ENCODE measurements at regions not wholly inside any gene's neighbourhood (a gene's known extent, or its start where the extent isn't known, plus 50 kb on each side); places are given as distances from the start of the nearest gene placed in this dataset.

DNA sequence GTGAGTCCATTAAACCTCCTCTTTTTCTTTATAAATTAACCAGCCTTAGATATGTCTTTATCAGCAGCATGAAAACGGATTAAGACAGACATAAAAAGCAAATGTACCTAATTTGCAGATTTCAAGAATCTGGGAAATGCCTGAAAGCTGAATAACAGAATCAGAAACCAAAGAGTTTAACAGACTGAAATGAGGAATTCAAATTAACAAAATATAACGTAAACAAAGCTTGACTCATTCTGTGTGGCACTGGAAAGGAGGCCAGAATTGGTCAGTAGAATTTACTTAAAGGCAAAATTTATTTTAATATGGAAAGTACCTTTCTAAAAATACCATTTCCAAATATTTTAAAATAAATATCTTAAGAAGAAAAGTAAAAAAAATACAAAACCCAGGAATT, 540.6 kb upstream of the HTR2A start:
- TF ChIP-seq, protein P1, sequence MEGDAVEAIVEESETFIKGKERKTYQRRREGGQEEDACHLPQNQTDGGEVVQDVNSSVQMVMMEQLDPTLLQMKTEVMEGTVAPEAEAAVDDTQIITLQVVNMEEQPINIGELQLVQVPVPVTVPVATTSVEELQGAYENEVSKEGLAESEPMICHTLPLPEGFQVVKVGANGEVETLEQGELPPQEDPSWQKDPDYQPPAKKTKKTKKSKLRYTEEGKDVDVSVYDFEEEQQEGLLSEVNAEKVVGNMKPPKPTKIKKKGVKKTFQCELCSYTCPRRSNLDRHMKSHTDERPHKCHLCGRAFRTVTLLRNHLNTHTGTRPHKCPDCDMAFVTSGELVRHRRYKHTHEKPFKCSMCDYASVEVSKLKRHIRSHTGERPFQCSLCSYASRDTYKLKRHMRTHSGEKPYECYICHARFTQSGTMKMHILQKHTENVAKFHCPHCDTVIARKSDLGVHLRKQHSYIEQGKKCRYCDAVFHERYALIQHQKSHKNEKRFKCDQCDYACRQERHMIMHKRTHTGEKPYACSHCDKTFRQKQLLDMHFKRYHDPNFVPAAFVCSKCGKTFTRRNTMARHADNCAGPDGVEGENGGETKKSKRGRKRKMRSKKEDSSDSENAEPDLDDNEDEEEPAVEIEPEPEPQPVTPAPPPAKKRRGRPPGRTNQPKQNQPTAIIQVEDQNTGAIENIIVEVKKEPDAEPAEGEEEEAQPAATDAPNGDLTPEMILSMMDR (IDR thresholded peaks at IDR 0.05; ENCODE audit: extremely low read depth in 1 of 2, insufficient read depth in 1 of 2, low read depth in 1 of 2, low read length in 2 of 2): no peak
- TF ChIP-seq JUN (IDR thresholded peaks at IDR 0.05; ENCODE audit: borderline replicate concordance, insufficient read depth, insufficient read length, low read depth) (no peak), POLR2A (IDR thresholded peaks at IDR 0.05; ENCODE audit: low read depth, low read length) (no peak), MYC (IDR thresholded peaks at IDR 0.05; ENCODE audit: low read depth, low read length) (no peak), POLR2AphosphoS5 (IDR thresholded peaks at IDR 0.05; ENCODE audit: insufficient read depth, low read depth, low read length) (no peak), EZH2 (IDR thresholded peaks at IDR 0.05; ENCODE audit: borderline replicate concordance, low read depth, low read length, severe bottlenecking) (no peak), FOS (IDR thresholded peaks at IDR 0.05; ENCODE audit: borderline replicate concordance, insufficient read depth, low read length) (no peak)
- TF ChIP-seq, protein P2, sequence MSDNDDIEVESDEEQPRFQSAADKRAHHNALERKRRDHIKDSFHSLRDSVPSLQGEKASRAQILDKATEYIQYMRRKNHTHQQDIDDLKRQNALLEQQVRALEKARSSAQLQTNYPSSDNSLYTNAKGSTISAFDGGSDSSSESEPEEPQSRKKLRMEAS (IDR thresholded peaks at IDR 0.05; ENCODE audit: insufficient read depth, insufficient read length): no peak
